Peyer's patch (tissue), 4 donors: ENCODE measurements at regions not wholly inside any gene's neighbourhood (a gene's known extent, or its start where the extent isn't known, plus 50 kb on each side); places are given as distances from the start of the nearest gene placed in this dataset.

Source experiments
- DNase-seq, 3 donors: peaks; one replicate each; pipeline ENCODE4 v3.0.0-alpha.2; 2017 to 2019
- H3K27ac ChIP-seq, 4 donors: fragments of 200-600 bp; sonication (generic); one replicate each; pipeline ENCODE4 v1.5.1; 2016 to 2019
- H3K27me3 ChIP-seq, 2 donors: fragments of 200-600 bp; sonication (generic); one replicate each; pipeline ENCODE4 v1.5.1; 2019
- H3K36me3 ChIP-seq, 3 donors: fragments of 200-600 bp; sonication (generic); one replicate each; pipeline ENCODE4 v1.5.1; 2016 to 2019
- H3K4me1 ChIP-seq, 4 donors: fragments of 200-600 bp; sonication (generic); one replicate each; pipeline ENCODE4 v1.5.1; 2016 to 2019
- H3K4me3 ChIP-seq, 4 donors: fragments of 200-600 bp; sonication (generic); 1 replicate in 3 of 4; 2 replicates in 1 of 4; pipeline ENCODE4 v1.5.1; 2016 to 2019; ENCODE audit warnings: mild to moderate bottlenecking in 1 of 4
- H3K9me3 ChIP-seq, 4 donors: fragments of 200-600 bp; sonication (generic); one replicate each; pipeline ENCODE4 v1.5.1; 2016 to 2019; ENCODE audit warnings: mild to moderate bottlenecking in 1 of 4
- CTCF ChIP-seq, 6 experiments: fragments of 450-650 bp in 4 of 6; fragments of 200-600 bp in 2 of 6; sonication (generic) in 1 of 6; IDR thresholded peaks; one replicate each; pipeline ENCODE4 v1.5.1; 2017 to 2019; ENCODE audit warnings: antibody characterized with exemption in 6 of 6, mild to moderate bottlenecking in 3 of 6, moderate library complexity in 1 of 6
- POLR2A ChIP-seq, 2 donors: fragments of 450-650 bp; IDR thresholded peaks; one replicate each; pipeline ENCODE4 v1.5.1; 2017; ENCODE audit warnings: antibody characterized with exemption in 2 of 2, mild to moderate bottlenecking in 2 of 2, moderate library complexity in 2 of 2

DNA sequence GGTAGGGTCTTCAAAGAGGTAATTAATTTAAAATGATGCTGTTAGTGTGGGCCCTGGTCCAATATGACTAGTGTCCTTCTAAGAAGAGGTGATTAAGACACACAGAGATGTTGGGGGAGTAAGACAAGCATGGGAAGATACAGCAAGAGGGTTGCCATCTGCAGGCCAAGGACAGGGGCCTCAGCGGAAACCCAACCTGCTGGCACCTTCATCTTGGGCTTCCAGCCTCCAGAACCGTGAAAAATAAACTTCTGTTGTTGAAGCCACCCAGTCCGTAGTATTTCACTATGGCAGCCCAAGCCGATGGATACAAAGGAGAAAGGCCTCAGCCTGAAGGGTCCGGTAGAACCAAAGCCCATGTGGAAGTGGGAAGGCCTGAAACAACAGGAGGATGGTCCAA is 161.7 kb upstream of the UBE2E1 start:
- no peaks in the 10 kb centered on the region for H3K9me3 ChIP-seq
- DNase-seq, result no peak
- H3K4me1 ChIP-seq, result peaks cover 0 to 7% (median 0%) of the 10 kb centered on the region in 4 donors
- TF ChIP-seq CTCF (IDR thresholded peaks at IDR 0.05), result no peak
- no peak for TF ChIP-seq POLR2A (IDR thresholded peaks at IDR 0.05)
- H3K27me3 ChIP-seq, result no peaks in the 10 kb centered on the region
- no peak overlapping the region for H3K4me3 ChIP-seq
- H3K36me3 ChIP-seq, result no peaks in the 10 kb centered on the region
- H3K27ac ChIP-seq, result no peak overlapping the region

- Histone ChIP-seq H3K4me1 (peaks cover 0 to 12% (median 0%) of the 10 kb centered on the region in 4 donors), H3K4me3 (no peak overlapping the region), H3K27me3 (no peaks in the 10 kb centered on the region), H3K27ac (no peak overlapping the region), H3K36me3 (no peaks in the 10 kb centered on the region), H3K9me3 (no peaks in the 10 kb centered on the region)
- no peak for DNase-seq
- TF ChIP-seq CTCF (IDR thresholded peaks at IDR 0.05) (no peak), POLR2A (IDR thresholded peaks at IDR 0.05) (no peak)
These were observed 161.1 kb upstream of the UBE2E1 start for GRCh38 chr3:23644676-23645075.

DNA sequence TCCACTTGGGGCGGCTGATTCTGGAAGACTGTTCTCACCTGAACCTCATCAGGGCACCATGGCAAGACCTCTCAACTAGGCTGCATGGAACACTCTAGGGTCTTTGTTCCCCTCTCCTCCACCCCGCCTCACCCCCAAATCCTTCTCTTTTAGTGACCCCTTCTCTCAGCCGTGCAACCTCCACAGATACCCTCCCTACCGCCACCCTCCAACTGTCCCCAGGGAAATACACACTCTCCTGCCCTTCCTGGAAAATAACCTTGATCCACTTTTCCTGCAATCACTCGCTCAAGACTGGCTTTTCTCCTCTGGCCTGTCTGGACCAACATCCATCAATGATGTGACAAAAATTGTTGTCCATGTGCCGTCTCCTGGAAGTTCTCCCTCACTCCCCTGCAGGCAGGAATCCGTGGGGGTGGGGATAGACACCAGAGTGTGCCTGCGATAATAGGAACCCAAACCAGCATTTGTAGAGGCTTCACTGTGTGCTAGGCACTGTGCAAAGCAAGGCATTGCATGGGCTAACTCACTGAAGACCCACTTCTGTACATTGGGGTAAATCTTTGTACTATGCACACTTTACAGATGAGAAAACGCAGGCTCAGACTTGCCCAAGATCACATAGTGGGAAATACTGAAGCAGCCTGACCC is 160.1 kb upstream of the UBE2E1 start:
- Histone ChIP-seq H3K4me3 (no peak overlapping the region), H3K27me3 (no peaks in the 10 kb centered on the region), H3K36me3 (no peaks in the 10 kb centered on the region), H3K27ac (no peak overlapping the region), H3K9me3 (no peaks in the 10 kb centered on the region), H3K4me1 (peaks cover 0 to 13% (median 0%) of the 10 kb centered on the region in 4 donors)
- TF ChIP-seq CTCF (IDR thresholded peaks at IDR 0.05) (no peak), POLR2A (IDR thresholded peaks at IDR 0.05) (no peak)
- DNase-seq, result no peak

GRCh38 chr3:23646184-23646920 is 159.4 kb upstream of the UBE2E1 start:
- H3K27ac ChIP-seq, result peak overlapping the region in 1 of 4 donors; percentile 37
- H3K4me1 ChIP-seq, result peaks cover 0 to 13% (median 0%) of the 10 kb centered on the region in 4 donors

DNA sequence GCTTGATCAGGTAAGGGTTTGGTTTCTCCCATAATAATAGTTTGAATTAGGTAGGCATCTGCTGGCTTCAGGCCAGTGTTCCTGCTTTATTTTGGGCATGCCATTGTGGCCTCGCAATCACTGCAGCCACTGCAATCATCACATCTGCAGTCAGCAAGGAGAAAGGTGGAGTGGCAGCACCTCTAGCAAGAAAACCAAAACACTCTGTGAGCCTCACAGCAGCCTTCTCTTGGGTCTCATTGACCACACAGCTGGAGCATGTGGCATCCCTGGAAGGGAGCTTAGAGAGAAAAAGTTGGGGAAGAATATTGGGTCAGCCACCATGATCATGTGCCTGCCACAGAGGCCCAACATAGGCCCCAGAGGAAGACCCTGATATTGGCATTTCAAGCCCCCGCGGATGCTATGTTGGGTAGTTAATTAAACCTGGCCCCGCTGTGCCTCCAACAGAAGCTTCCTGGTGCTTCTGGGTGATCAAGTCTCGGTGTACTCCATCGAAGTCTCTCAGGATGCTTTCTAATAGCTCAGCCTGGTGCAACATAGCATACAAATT is 158.0 kb upstream of the UBE2E1 start:
- Histone ChIP-seq H3K4me3 (no peak overlapping the region), H3K36me3 (no peaks in the 10 kb centered on the region), H3K9me3 (no peaks in the 10 kb centered on the region), H3K27me3 (no peaks in the 10 kb centered on the region), H3K27ac (no peak overlapping the region), H3K4me1 (peaks cover 0 to 13% (median 0%) of the 10 kb centered on the region in 4 donors)
- no peak for DNase-seq
- TF ChIP-seq CTCF (IDR thresholded peaks at IDR 0.05), result no peak
- no peak for TF ChIP-seq POLR2A (IDR thresholded peaks at IDR 0.05)

More at GRCh38 chr3:23646184-23646920, 159.4 kb upstream of the UBE2E1 start:
- DNase-seq, result peak in 1 of 3 donors; percentile 52
- no peaks in the 10 kb centered on the region for H3K27me3 ChIP-seq
- H3K9me3 ChIP-seq, result no peaks in the 10 kb centered on the region
- TF ChIP-seq POLR2A (IDR thresholded peaks at IDR 0.05), result no peak
- TF ChIP-seq CTCF (IDR thresholded peaks at IDR 0.05), result no peak
- H3K4me3 ChIP-seq, result no peak overlapping the region
- no peaks in the 10 kb centered on the region for H3K36me3 ChIP-seq
